ENCODE measurements at regions not wholly inside any gene's neighbourhood (a gene's known extent, or its start where the extent isn't known, plus 50 kb on each side); places are given as distances from the start of the nearest gene placed in this dataset.

GRCh38 chr1:83495560-83495959 lies 503.4 kb downstream of the TTLL7 start:
- TF ChIP-seq CTCF (conservative IDR thresholded peaks at IDR 0.05) = no peak
- TF ChIP-seq ZFX (IDR thresholded peaks at IDR 0.05) = no peak

All from C4-2B (cell line).